ENCODE measurements at regions not wholly inside any gene's neighbourhood (a gene's known extent, or its start where the extent isn't known, plus 50 kb on each side); places are given as distances from the start of the nearest gene placed in this dataset.

DNA sequence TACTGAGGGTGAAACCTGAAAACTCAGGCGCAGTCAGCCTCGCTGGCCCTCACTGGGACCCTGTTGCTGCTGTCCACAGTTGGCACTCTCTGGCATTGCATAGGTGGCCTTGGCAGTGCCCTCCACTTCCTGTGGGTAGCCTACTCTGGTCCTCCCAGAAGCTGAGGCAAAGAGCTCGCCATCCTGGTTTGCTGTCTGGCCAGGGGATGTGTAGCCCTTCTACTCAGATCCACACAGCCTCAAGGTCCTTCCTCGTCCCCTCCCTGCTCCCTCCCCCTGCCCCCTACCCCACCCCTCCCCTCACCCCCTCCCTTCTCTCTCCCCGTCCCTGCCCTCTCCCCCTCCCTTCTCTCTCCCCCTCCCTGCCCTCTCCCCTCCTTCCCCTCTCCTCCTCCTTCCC is 176.0 kb downstream of the OLFM1 start:
- peaks cover 0 to 91% (median 2%) of the 10 kb centered on the region in 4 donors for H3K27me3 ChIP-seq
- no peak for DNase-seq (ENCODE audit: extremely low spot score)
- no peak for TF ChIP-seq EP300 (IDR thresholded peaks at IDR 0.05)
- TF ChIP-seq, protein P1, sequence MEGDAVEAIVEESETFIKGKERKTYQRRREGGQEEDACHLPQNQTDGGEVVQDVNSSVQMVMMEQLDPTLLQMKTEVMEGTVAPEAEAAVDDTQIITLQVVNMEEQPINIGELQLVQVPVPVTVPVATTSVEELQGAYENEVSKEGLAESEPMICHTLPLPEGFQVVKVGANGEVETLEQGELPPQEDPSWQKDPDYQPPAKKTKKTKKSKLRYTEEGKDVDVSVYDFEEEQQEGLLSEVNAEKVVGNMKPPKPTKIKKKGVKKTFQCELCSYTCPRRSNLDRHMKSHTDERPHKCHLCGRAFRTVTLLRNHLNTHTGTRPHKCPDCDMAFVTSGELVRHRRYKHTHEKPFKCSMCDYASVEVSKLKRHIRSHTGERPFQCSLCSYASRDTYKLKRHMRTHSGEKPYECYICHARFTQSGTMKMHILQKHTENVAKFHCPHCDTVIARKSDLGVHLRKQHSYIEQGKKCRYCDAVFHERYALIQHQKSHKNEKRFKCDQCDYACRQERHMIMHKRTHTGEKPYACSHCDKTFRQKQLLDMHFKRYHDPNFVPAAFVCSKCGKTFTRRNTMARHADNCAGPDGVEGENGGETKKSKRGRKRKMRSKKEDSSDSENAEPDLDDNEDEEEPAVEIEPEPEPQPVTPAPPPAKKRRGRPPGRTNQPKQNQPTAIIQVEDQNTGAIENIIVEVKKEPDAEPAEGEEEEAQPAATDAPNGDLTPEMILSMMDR (IDR thresholded peaks at IDR 0.05): no peak
- no peak for TF ChIP-seq POLR2AphosphoS5 (IDR thresholded peaks at IDR 0.05)
- TF ChIP-seq POLR2A (IDR thresholded peaks at IDR 0.05; ENCODE audit: low read depth): no peak
- H3K36me3 ChIP-seq: no peaks in the 10 kb centered on the region
- H3K27ac ChIP-seq (replicated peaks in 1 of 4): no peak overlapping the region
- no peaks in the 10 kb centered on the region for H3K4me1 ChIP-seq
- H3K9me3 ChIP-seq: no peaks in the 10 kb centered on the region
- intact Hi-C loops (cut with DNase I): no loop called here
- whole genome bisulfite sequencing: 49% methylated on average over 4 of the region's 5 CpGs
- H3K4me3 ChIP-seq: no peak overlapping the region

DNA sequence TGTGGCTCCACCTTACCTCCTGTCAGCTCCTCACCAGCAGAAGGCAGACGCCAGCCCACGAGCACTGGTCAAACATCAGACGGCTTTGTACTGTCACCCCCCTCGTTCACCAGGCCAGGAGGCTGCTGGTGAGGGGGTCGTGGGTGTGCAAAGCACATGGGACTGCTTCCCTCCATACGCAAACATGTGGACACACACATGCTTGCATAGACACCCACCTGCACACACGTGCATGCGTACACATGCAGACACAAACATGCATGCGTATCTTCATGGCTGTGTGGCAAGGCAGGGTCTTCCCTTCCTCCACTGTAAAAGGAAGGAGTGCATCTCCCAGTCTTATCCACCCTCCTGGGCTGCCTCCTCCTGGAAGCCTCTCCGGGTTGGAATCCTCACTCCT is 178.5 kb downstream of the OLFM1 start:
- DNase-seq (ENCODE audit: extremely low spot score): no peak
- Histone ChIP-seq H3K27ac (replicated peaks in 1 of 4) (no peak overlapping the region), H3K27me3 (peaks cover 0 to 95% (median 0%) of the 10 kb centered on the region in 4 donors), H3K4me1 (no peaks in the 10 kb centered on the region), H3K9me3 (no peaks in the 10 kb centered on the region), H3K4me3 (no peak overlapping the region), H3K36me3 (no peaks in the 10 kb centered on the region)
- 56% methylated on average over 8 of the region's 10 CpGs for WGBS
- TF ChIP-seq POLR2A (IDR thresholded peaks at IDR 0.05; ENCODE audit: low read depth) (no peak), EP300 (IDR thresholded peaks at IDR 0.05) (no peak), POLR2AphosphoS5 (IDR thresholded peaks at IDR 0.05) (no peak)
- TF ChIP-seq, protein P1 (IDR thresholded peaks at IDR 0.05): no peak
- intact Hi-C loops (cut with DNase I): no loop called here

- peaks cover 0 to 99% (median 5%) of the 10 kb centered on the region in 4 donors for H3K27me3 ChIP-seq
- WGBS: 79% methylated on average over 18 of the region's 19 CpGs
Observed at GRCh38 chr9:135267191-135267809, 179.8 kb downstream of the OLFM1 start.

DNA sequence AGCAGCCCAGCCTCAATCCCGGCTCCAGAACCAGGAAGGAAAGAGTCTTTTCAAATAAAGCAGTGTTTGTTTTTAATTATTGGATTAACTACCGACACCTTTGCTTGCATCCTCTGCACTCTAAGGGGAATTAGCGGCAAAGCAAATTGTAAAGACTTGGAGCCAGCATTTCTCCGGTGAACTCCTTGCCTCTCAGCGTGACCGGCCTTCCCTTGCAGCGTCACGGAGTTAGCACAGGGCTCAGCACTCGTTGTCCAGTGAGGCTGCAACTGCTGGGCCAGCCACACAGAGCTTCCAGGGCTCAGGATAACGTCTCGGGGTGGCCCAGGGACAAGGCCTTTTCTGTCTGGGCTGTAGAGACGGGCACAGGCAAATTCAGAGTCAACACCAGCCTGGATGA is 180.6 kb downstream of the OLFM1 start:
- Histone ChIP-seq H3K27me3 (peaks cover 0 to 99% (median 8%) of the 10 kb centered on the region in 4 donors), H3K36me3 (no peaks in the 10 kb centered on the region), H3K27ac (replicated peaks in 1 of 4) (no peak overlapping the region), H3K4me3 (no peak overlapping the region), H3K4me1 (no peaks in the 10 kb centered on the region), H3K9me3 (no peaks in the 10 kb centered on the region)
- intact Hi-C loops (cut with DNase I): no loop called here
- DNase-seq (ENCODE audit: extremely low spot score): no peak
- WGBS: 67% methylated on average over 11 of the region's 12 CpGs
- TF ChIP-seq EP300 (IDR thresholded peaks at IDR 0.05) (no peak), POLR2AphosphoS5 (IDR thresholded peaks at IDR 0.05) (no peak), POLR2A (IDR thresholded peaks at IDR 0.05; ENCODE audit: low read depth) (no peak)
- TF ChIP-seq, protein P1 (IDR thresholded peaks at IDR 0.05): no peak

More at GRCh38 chr9:135267191-135267809, 179.8 kb downstream of the OLFM1 start:
- TF ChIP-seq, protein P1 (IDR thresholded peaks at IDR 0.05): no peak
- TF ChIP-seq EP300 (IDR thresholded peaks at IDR 0.05) (no peak), POLR2AphosphoS5 (IDR thresholded peaks at IDR 0.05) (no peak), POLR2A (IDR thresholded peaks at IDR 0.05; ENCODE audit: low read depth) (no peak)
- Histone ChIP-seq H3K4me3 (no peak overlapping the region), H3K9me3 (no peaks in the 10 kb centered on the region), H3K36me3 (no peaks in the 10 kb centered on the region), H3K27ac (replicated peaks in 1 of 4) (no peak overlapping the region), H3K4me1 (no peaks in the 10 kb centered on the region)
- intact Hi-C loops (cut with DNase I): no loop called here
- no peak for DNase-seq (ENCODE audit: extremely low spot score)

- Histone ChIP-seq H3K27ac (replicated peaks in 1 of 4) (no peak overlapping the region), H3K36me3 (no peaks in the 10 kb centered on the region), H3K4me1 (no peaks in the 10 kb centered on the region), H3K27me3 (peaks cover 0 to 99% (median 8%) of the 10 kb centered on the region in 4 donors), H3K9me3 (no peaks in the 10 kb centered on the region), H3K4me3 (no peak overlapping the region)
- intact Hi-C loops (cut with DNase I): no loop called here
- no peak for TF ChIP-seq POLR2AphosphoS5 (IDR thresholded peaks at IDR 0.05)
- no peak for TF ChIP-seq EP300 (IDR thresholded peaks at IDR 0.05)
- DNase-seq (ENCODE audit: extremely low spot score): no peak
- WGBS: 82% methylated on average over 4 of the region's 6 CpGs
Observed at GRCh38 chr9:135268981-135269380, 181.5 kb downstream of the OLFM1 start.
